SK-N-SH treated with all-trans-retinoic acid at 6 μM for 48 hours (cell line): ENCODE measurements at regions not wholly inside any gene's neighbourhood (a gene's known extent, or its start where the extent isn't known, plus 50 kb on each side); places are given as distances from the start of the nearest gene placed in this dataset.

ENCODE experiments used
- ARNTL ChIP-seq: fragments of 450-650 bp; formaldehyde crosslinking; IDR thresholded peaks from 2 replicates; pipeline ENCODE4 v1.5.0; 2020; ENCODE audit warnings: low read depth, mild to moderate bottlenecking, moderate library complexity, borderline replicate concordance
- ESRRG ChIP-seq: fragments of 250-450 bp; sonication (Bioruptor Pico); IDR thresholded peaks from 2 replicates; pipeline ENCODE4 v1.6.1; 2021; ENCODE audit warnings: mild to moderate bottlenecking
- PPARA ChIP-seq: fragments of 250-450 bp; sonication (Bioruptor Pico); IDR thresholded peaks from 2 replicates; pipeline ENCODE4 v1.5.0; 2020; ENCODE audit warnings: mild to moderate bottlenecking, borderline replicate concordance
- RARB ChIP-seq: fragments of 250-450 bp; sonication (Bioruptor Pico); IDR thresholded peaks from 2 replicates; pipeline ENCODE4 v1.8.0; 2021; ENCODE audit warnings: mild to moderate bottlenecking, moderate library complexity
- TCF4 ChIP-seq: fragments of 250-450 bp; sonication (Bioruptor Pico); IDR thresholded peaks from 2 replicates; pipeline ENCODE4 v1.8.0; 2021; ENCODE audit warnings: mild to moderate bottlenecking, moderate library complexity, borderline replicate concordance
- TOX ChIP-seq: fragments of 250-450 bp; sonication (Bioruptor Pico); IDR thresholded peaks from 2 replicates; pipeline ENCODE4 v1.8.0; 2021; ENCODE audit warnings: mild to moderate bottlenecking, moderate library complexity, borderline replicate concordance
- ZC3H10 ChIP-seq: fragments of 250-450 bp; sonication (Bioruptor Pico); IDR thresholded peaks from 2 replicates; pipeline ENCODE4 v1.5.1; 2021; ENCODE audit warnings: mild to moderate bottlenecking, moderate library complexity
- ZFP3 ChIP-seq: fragments of 250-450 bp; sonication (Bioruptor Pico); IDR thresholded peaks from 2 replicates; pipeline ENCODE4 v1.5.0; 2020; ENCODE audit warnings: mild to moderate bottlenecking, moderate library complexity
- ZNF565 ChIP-seq: fragments of 450-650 bp; formaldehyde crosslinking; conservative IDR thresholded peaks from 2 replicates; pipeline ENCODE4 v1.5.0; 2020; ENCODE audit warnings: low read depth, mild to moderate bottlenecking, moderate library complexity
- ZNF70 ChIP-seq: fragments of 450-650 bp; formaldehyde crosslinking; IDR thresholded peaks from 2 replicates; pipeline ENCODE4 v1.5.0; 2020; ENCODE audit warnings: mild to moderate bottlenecking, moderate library complexity
- TF ChIP-seq, protein P1 (sequence below): fragments of 250-450 bp; sonication (Bioruptor Pico); IDR thresholded peaks from 2 replicates; pipeline ENCODE4 v1.8.0; 2021; ENCODE audit warnings: low read depth, mild to moderate bottlenecking, moderate library complexity, borderline replicate concordance
- TF ChIP-seq, protein P2 (sequence below): fragments of 250-450 bp; sonication (Bioruptor Pico); IDR thresholded peaks from 2 replicates; pipeline ENCODE4 v1.8.0; 2020; ENCODE audit warnings: mild to moderate bottlenecking, moderate library complexity, borderline replicate concordance

DNA sequence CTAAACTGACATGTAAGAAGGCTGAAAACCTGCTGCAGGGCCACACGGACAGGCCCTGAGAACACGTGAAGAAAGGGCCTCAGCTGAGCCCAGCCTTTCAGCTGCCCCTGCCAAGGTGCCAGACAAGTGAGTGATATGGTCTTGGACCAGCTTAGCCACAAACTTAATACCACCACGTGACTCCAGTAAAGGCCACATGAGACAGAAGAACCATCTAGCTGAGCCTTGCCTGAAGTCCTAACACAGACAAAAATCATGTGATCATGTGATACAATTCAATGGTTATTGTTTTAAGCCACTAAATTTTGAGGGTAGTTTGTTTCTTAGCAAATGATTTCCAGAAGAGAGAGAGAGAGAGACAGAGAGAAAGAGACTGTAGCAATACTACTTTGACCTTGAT lies 66.9 kb upstream of the ARHGAP20 start:
- TF ChIP-seq, protein P1, sequence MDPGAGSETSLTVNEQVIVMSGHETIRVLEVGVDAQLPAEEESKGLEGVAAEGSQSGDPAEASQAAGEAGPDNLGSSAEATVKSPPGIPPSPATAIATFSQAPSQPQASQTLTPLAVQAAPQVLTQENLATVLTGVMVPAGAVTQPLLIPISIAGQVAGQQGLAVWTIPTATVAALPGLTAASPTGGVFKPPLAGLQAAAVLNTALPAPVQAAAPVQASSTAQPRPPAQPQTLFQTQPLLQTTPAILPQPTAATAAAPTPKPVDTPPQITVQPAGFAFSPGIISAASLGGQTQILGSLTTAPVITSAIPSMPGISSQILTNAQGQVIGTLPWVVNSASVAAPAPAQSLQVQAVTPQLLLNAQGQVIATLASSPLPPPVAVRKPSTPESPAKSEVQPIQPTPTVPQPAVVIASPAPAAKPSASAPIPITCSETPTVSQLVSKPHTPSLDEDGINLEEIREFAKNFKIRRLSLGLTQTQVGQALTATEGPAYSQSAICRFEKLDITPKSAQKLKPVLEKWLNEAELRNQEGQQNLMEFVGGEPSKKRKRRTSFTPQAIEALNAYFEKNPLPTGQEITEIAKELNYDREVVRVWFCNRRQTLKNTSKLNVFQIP (CRISPR knock-in tag) = no peak
- no peak for TF ChIP-seq ESRRG (CRISPR knock-in tag)
- TF ChIP-seq ZC3H10 = no peak
- TF ChIP-seq ZNF565 (CRISPR knock-in tag) = no peak
- no peak for TF ChIP-seq ARNTL (CRISPR knock-in tag)
- no peak for TF ChIP-seq PPARA (CRISPR knock-in tag)
- no peak for TF ChIP-seq TOX (CRISPR knock-in tag)
- TF ChIP-seq, protein P2, sequence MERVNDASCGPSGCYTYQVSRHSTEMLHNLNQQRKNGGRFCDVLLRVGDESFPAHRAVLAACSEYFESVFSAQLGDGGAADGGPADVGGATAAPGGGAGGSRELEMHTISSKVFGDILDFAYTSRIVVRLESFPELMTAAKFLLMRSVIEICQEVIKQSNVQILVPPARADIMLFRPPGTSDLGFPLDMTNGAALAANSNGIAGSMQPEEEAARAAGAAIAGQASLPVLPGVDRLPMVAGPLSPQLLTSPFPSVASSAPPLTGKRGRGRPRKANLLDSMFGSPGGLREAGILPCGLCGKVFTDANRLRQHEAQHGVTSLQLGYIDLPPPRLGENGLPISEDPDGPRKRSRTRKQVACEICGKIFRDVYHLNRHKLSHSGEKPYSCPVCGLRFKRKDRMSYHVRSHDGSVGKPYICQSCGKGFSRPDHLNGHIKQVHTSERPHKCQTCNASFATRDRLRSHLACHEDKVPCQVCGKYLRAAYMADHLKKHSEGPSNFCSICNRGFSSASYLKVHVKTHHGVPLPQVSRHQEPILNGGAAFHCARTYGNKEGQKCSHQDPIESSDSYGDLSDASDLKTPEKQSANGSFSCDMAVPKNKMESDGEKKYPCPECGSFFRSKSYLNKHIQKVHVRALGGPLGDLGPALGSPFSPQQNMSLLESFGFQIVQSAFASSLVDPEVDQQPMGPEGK (CRISPR knock-in tag) = no peak
- no peak for TF ChIP-seq ZNF70
- TF ChIP-seq ZFP3 (CRISPR knock-in tag) = no peak
- no peak for TF ChIP-seq RARB (CRISPR knock-in tag)
- no peak for TF ChIP-seq TCF4 (CRISPR knock-in tag)
